AG09319 (cell line): ENCODE measurements at regions not wholly inside any gene's neighbourhood (a gene's known extent, or its start where the extent isn't known, plus 50 kb on each side); places are given as distances from the start of the nearest gene placed in this dataset.

Source experiments
- DNase-seq: peaks from one replicate; pipeline ENCODE4 v3.0.0-alpha.2; 2010; ENCODE audit warnings: low read depth; ENCODE audit errors: extremely low read depth
- CTCF ChIP-seq: IDR thresholded peaks from 2 replicates; pipeline ENCODE4 v1.5.1; 2011; ENCODE audit warnings: low read depth, mild to moderate bottlenecking, inconsistent platforms, low read length, moderate library complexity

- DNase-seq: no peak
- TF ChIP-seq CTCF: no peak
Observed at GRCh38 chr5:71807909-71808308, 88.8 kb downstream of the CARTPT start.

- TF ChIP-seq CTCF: no peak
- DNase-seq: no peak
Observed at GRCh38 chr5:71809446-71809845, 90.4 kb downstream of the CARTPT start.

GRCh38 chr5:71810023-71810422, 90.9 kb downstream of the CARTPT start:
- TF ChIP-seq CTCF: no peak
- no peak for DNase-seq

- TF ChIP-seq CTCF: no peak
- DNase-seq: no peak
Observed at GRCh38 chr5:71810471-71811195, 91.6 kb downstream of the CARTPT start.

- no peak for DNase-seq
Observed at GRCh38 chr5:71811779-71812178, 92.7 kb downstream of the CARTPT start.

GRCh38 chr5:71816307-71816706, 97.2 kb downstream of the CARTPT start:
- no peak for TF ChIP-seq CTCF
- DNase-seq: no peak

More at GRCh38 chr5:71811779-71812178, 92.7 kb downstream of the CARTPT start:
- TF ChIP-seq CTCF: no peak

- TF ChIP-seq CTCF: no peak
- no peak for DNase-seq
Observed at GRCh38 chr5:71817891-71818290, 98.8 kb downstream of the CARTPT start.
